Ishikawa (cell line): ENCODE measurements at regions not wholly inside any gene's neighbourhood (a gene's known extent, or its start where the extent isn't known, plus 50 kb on each side); places are given as distances from the start of the nearest gene placed in this dataset.

Experiments
- CEBPB ChIP-seq: IDR thresholded peaks from 2 replicates; pipeline ENCODE4 v1.6.1; 2012
- CREB1 ChIP-seq: IDR thresholded peaks from 2 replicates; pipeline ENCODE4 v1.6.1; 2012; ENCODE audit warnings: low read depth
- EGR1 ChIP-seq: IDR thresholded peaks from 2 replicates; pipeline ENCODE4 v1.6.1; 2012
- EP300 ChIP-seq: IDR thresholded peaks from 2 replicates; pipeline ENCODE4 v1.6.1; 2012; ENCODE audit warnings: borderline replicate concordance
- FOXM1 ChIP-seq: IDR thresholded peaks from 2 replicates; pipeline ENCODE4 v1.6.1; 2012; ENCODE audit warnings: low read depth, borderline replicate concordance
- MAX ChIP-seq: IDR thresholded peaks from 2 replicates; pipeline ENCODE4 v1.6.1; 2012
- NFIC ChIP-seq: IDR thresholded peaks from 2 replicates; pipeline ENCODE4 v1.6.1; 2012
- RAD21 ChIP-seq: IDR thresholded peaks from 2 replicates; pipeline ENCODE4 v1.6.1; 2012; ENCODE audit warnings: low read depth
- REST ChIP-seq: IDR thresholded peaks from 2 replicates; pipeline ENCODE4 v1.6.1; 2012; ENCODE audit warnings: low read depth, mild to moderate bottlenecking
- TAF1 ChIP-seq: IDR thresholded peaks from 2 replicates; pipeline ENCODE4 v1.6.1; 2012; ENCODE audit warnings: low read depth, mild to moderate bottlenecking
- TCF12 ChIP-seq: IDR thresholded peaks from 2 replicates; pipeline ENCODE4 v1.6.1; 2012; ENCODE audit warnings: low read depth
- TEAD4 ChIP-seq: IDR thresholded peaks from 2 replicates; pipeline ENCODE4 v1.6.1; 2012
- USF1 ChIP-seq: IDR thresholded peaks from 2 replicates; pipeline ENCODE4 v1.6.1; 2012
- YY1 ChIP-seq: IDR thresholded peaks from 2 replicates; pipeline ENCODE4 v1.6.1; 2012; ENCODE audit warnings: low read depth
- ZBTB7A ChIP-seq: IDR thresholded peaks from 2 replicates; pipeline ENCODE4 v1.6.1; 2012; ENCODE audit warnings: low read depth

- TF ChIP-seq EGR1 (no peak), YY1 (no peak), TEAD4 (no peak), FOXM1 (no peak), USF1 (no peak), NFIC (no peak), TCF12 (no peak), RAD21 (no peak), REST (no peak), MAX (no peak), CREB1 (no peak), TAF1 (no peak), CEBPB (no peak), EP300 (no peak), ZBTB7A (no peak)
These were observed 56.2 kb upstream of the ELAC2 start for GRCh38 chr17:13074026-13074425.

GRCh38 chr17:13073018-13073417, 55.2 kb upstream of the ELAC2 start:
- no peak for TF ChIP-seq TCF12
- TF ChIP-seq YY1: no peak
- no peak for TF ChIP-seq FOXM1
- no peak for TF ChIP-seq TEAD4
- TF ChIP-seq RAD21: no peak
- no peak for TF ChIP-seq NFIC
- TF ChIP-seq TAF1: no peak
- TF ChIP-seq USF1: no peak
- TF ChIP-seq REST: no peak

GRCh38 chr17:13070732-13071131, 52.9 kb upstream of the ELAC2 start:
- TF ChIP-seq TCF12: no peak
- TF ChIP-seq USF1: no peak
- no peak for TF ChIP-seq CREB1
- no peak for TF ChIP-seq EGR1
- TF ChIP-seq TEAD4: no peak
- no peak for TF ChIP-seq ZBTB7A
- TF ChIP-seq NFIC: no peak
- TF ChIP-seq EP300: no peak
- TF ChIP-seq CEBPB: no peak
- no peak for TF ChIP-seq FOXM1
- TF ChIP-seq MAX: no peak
- TF ChIP-seq REST: no peak
- TF ChIP-seq RAD21: no peak
- no peak for TF ChIP-seq TAF1
- TF ChIP-seq YY1: no peak

- TF ChIP-seq MAX (no peak), USF1 (no peak), REST (no peak), TCF12 (no peak), FOXM1 (no peak), YY1 (no peak), CEBPB (no peak), EGR1 (no peak), EP300 (no peak), CREB1 (no peak), TEAD4 (no peak), ZBTB7A (no peak), TAF1 (no peak), NFIC (no peak), RAD21 (no peak)
These were observed 49.9 kb upstream of the ELAC2 start for GRCh38 chr17:13067629-13068303.
